ENCODE measurements at regions not wholly inside any gene's neighbourhood (a gene's known extent, or its start where the extent isn't known, plus 50 kb on each side); places are given as distances from the start of the nearest gene placed in this dataset.

DNA sequence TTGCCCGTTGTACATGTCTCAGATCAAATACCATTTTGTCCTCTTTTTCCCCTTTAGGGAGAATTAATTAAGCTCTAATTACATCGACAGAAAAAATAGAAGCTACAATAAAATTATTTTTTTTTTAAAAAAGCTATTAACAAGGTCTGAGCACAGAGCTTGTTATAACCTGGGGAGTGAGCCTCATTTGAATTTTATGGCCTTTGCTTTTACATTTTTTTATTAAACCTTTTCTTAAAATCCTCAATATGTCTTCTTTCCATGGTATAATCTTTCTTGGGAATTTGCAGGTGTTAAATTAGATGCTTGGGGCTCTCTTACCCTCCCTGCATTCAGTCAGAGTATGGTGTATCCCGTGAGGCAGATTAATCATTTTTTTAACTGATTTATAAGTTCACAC, 212.5 kb upstream of the XYLT1 start:
- TF ChIP-seq POLR2AphosphoS5 (IDR thresholded peaks at IDR 0.05; ENCODE audit: low read depth, low read length), result no peak
- TF ChIP-seq FOXP2 (optimal IDR thresholded peaks at IDR 0.05; ENCODE audit: borderline replicate concordance, extremely low read depth, extremely low read length, insufficient read depth), result no peak
- no peak for TF ChIP-seq SIN3A (IDR thresholded peaks at IDR 0.05; ENCODE audit: borderline replicate concordance, insufficient read depth, low read length)
- TF ChIP-seq REST (IDR thresholded peaks at IDR 0.05; ENCODE audit: insufficient read depth in 1 of 2, low read depth in 2 of 2, low read length in 2 of 2), result no peak
- no peak for TF ChIP-seq TAF1 (IDR thresholded peaks at IDR 0.05; ENCODE audit: borderline replicate concordance, insufficient read depth, low read length)

- TF ChIP-seq TAF1 (IDR thresholded peaks at IDR 0.05; ENCODE audit: borderline replicate concordance, insufficient read depth, low read length) (no peak), POLR2AphosphoS5 (IDR thresholded peaks at IDR 0.05; ENCODE audit: low read depth, low read length) (no peak), REST (IDR thresholded peaks at IDR 0.05; ENCODE audit: insufficient read depth in 1 of 2, low read depth in 2 of 2, low read length in 2 of 2) (no peak), SIN3A (IDR thresholded peaks at IDR 0.05; ENCODE audit: borderline replicate concordance, insufficient read depth, low read length) (no peak), FOXP2 (optimal IDR thresholded peaks at IDR 0.05; ENCODE audit: borderline replicate concordance, extremely low read depth, extremely low read length, insufficient read depth) (no peak)
Measured at GRCh38 chr16:17676171-17676570, 205.4 kb upstream of the XYLT1 start.

DNA sequence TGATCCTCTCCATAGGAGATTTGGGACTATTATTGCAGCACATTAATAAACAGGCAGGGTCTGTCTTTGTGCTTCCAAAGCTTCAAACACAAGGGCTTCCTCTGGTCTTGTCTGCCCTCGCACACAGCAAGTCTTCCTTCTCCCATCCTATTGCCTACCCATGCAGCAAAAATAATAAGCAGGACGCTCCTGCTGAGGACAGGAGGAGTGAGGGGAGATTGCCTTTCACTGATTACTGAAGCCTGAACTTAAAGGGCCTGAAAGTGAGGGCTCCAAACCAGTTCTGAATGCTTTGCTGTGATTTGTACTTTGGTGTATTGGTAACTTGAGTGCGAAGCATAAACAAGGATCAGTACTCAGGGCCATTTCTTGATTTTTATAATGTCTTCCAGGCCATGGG, 197.6 kb upstream of the XYLT1 start:
- no peak for TF ChIP-seq REST (IDR thresholded peaks at IDR 0.05; ENCODE audit: insufficient read depth in 1 of 2, low read depth in 2 of 2, low read length in 2 of 2)
- TF ChIP-seq TAF1 (IDR thresholded peaks at IDR 0.05; ENCODE audit: borderline replicate concordance, insufficient read depth, low read length), result no peak
- TF ChIP-seq POLR2AphosphoS5 (IDR thresholded peaks at IDR 0.05; ENCODE audit: low read depth, low read length), result no peak
- TF ChIP-seq SIN3A (IDR thresholded peaks at IDR 0.05; ENCODE audit: borderline replicate concordance, insufficient read depth, low read length), result no peak
- no peak for TF ChIP-seq FOXP2 (optimal IDR thresholded peaks at IDR 0.05; ENCODE audit: borderline replicate concordance, extremely low read depth, extremely low read length, insufficient read depth)

- TF ChIP-seq SIN3A (IDR thresholded peaks at IDR 0.05; ENCODE audit: borderline replicate concordance, insufficient read depth, low read length), result no peak
- no peak for TF ChIP-seq REST (IDR thresholded peaks at IDR 0.05; ENCODE audit: insufficient read depth in 1 of 2, low read depth in 2 of 2, low read length in 2 of 2)
- TF ChIP-seq POLR2AphosphoS5 (IDR thresholded peaks at IDR 0.05; ENCODE audit: low read depth, low read length), result no peak
- no peak for TF ChIP-seq TAF1 (IDR thresholded peaks at IDR 0.05; ENCODE audit: borderline replicate concordance, insufficient read depth, low read length)
- TF ChIP-seq FOXP2 (optimal IDR thresholded peaks at IDR 0.05; ENCODE audit: borderline replicate concordance, extremely low read depth, extremely low read length, insufficient read depth), result no peak
Measured at GRCh38 chr16:17666293-17666692, 195.5 kb upstream of the XYLT1 start.

GRCh38 chr16:17658881-17659280, 188.1 kb upstream of the XYLT1 start:
- TF ChIP-seq TAF1 (IDR thresholded peaks at IDR 0.05; ENCODE audit: borderline replicate concordance, insufficient read depth, low read length) (no peak), SIN3A (IDR thresholded peaks at IDR 0.05; ENCODE audit: borderline replicate concordance, insufficient read depth, low read length) (no peak), REST (IDR thresholded peaks at IDR 0.05; ENCODE audit: insufficient read depth in 1 of 2, low read depth in 2 of 2, low read length in 2 of 2) (no peak), POLR2AphosphoS5 (IDR thresholded peaks at IDR 0.05; ENCODE audit: low read depth, low read length) (no peak), FOXP2 (optimal IDR thresholded peaks at IDR 0.05; ENCODE audit: borderline replicate concordance, extremely low read depth, extremely low read length, insufficient read depth) (no peak)
